ENCODE measurements at regions not wholly inside any gene's neighbourhood (a gene's known extent, or its start where the extent isn't known, plus 50 kb on each side); places are given as distances from the start of the nearest gene placed in this dataset.

GRCh38 chr6:26241033-26241895 is 123.7 kb upstream of the BTN3A2 start:
- peak overlapping the region in 2 of 3 experiments; percentile 40 to 70; a peak in 2 of 7 replicates for H3K27ac Mint-ChIP-seq
- Histone ChIP-seq H3K27ac (ENCODE audit: insufficient read length, low read depth, low read length) (peak overlapping the region; percentile 84), H2BK20ac (ENCODE audit: low read depth, low read length, poor library complexity, severe bottlenecking) (no peak overlapping the region)

More at GRCh38 chr6:26241033-26241895, 123.7 kb upstream of the BTN3A2 start:
- Histone ChIP-seq H3K79me2 (ENCODE audit: insufficient read depth, low read length) (no peaks in the 10 kb centered on the region), H2BK12ac (ENCODE audit: insufficient read length, low read depth, low read length) (no peak overlapping the region), H3K23ac (ENCODE audit: insufficient read length, low read depth, low read length) (no peak overlapping the region), H3K23me2 (ENCODE audit: insufficient read length, low read depth, low read length, poor library complexity, severe bottlenecking) (no peaks in the 10 kb centered on the region), H4K20me1 (ENCODE audit: control insufficient read depth, insufficient read depth, insufficient read length) (no peaks in the 10 kb centered on the region), H3K9me3 (ENCODE audit: control insufficient read depth, low read depth, low read length) (no peaks in the 10 kb centered on the region), H4K8ac (replicated peaks; ENCODE audit: insufficient read length, low read depth, low read length) (no peak overlapping the region), H3K56ac (ENCODE audit: insufficient read length, low read depth, low read length) (peak overlapping the region; percentile 9), H2BK5ac (ENCODE audit: insufficient read length, low read length) (no peak overlapping the region), H4K5ac (ENCODE audit: insufficient read length, low read depth, low read length) (no peak overlapping the region), H3K18ac (ENCODE audit: insufficient read length, low read depth, low read length) (peak overlapping the region; percentile 44), H3K9ac (ENCODE audit: extremely low read depth, insufficient read length, low read length) (peak overlapping the region; percentile 86), H3K4me1 (ENCODE audit: insufficient read depth, low read length) (no peaks in the 10 kb centered on the region), H3K4me2 (ENCODE audit: insufficient read depth, insufficient read length, low read length) (peak overlapping the region; percentile 48), H2BK15ac (ENCODE audit: low read depth, low read length) (no peak overlapping the region), H2BK120ac (ENCODE audit: low read depth, low read length, poor library complexity, severe bottlenecking) (no peak overlapping the region), H3K4ac (ENCODE audit: low read depth, low read length) (no peak overlapping the region), H3K27me3 (ENCODE audit: insufficient read depth, low read length) (no peaks in the 10 kb centered on the region), H3K14ac (ENCODE audit: insufficient read depth, low read length) (no peak overlapping the region), H3K79me1 (ENCODE audit: insufficient read depth, low read depth, low read length, poor library complexity, severe bottlenecking) (no peaks in the 10 kb centered on the region), H2AFZ (ENCODE audit: low read length) (no peak overlapping the region), H2AK5ac (ENCODE audit: insufficient read length, low read length) (no peak overlapping the region), H4K91ac (ENCODE audit: insufficient read length, low read depth, low read length) (no peak overlapping the region), H3T11ph (ENCODE audit: low read length) (no peak overlapping the region)
- Mint-ChIP-seq H3K27me3 (ENCODE audit: low read depth) (no peaks in the 10 kb centered on the region), H3K4me1 (peaks cover 20 to 30% of the 10 kb centered on the region in 2 experiments), H3K9me3 (no peaks in the 10 kb centered on the region), H3K36me3 (ENCODE audit: insufficient read depth in 1 of 3, low read depth in 3 of 3) (no peaks in the 10 kb centered on the region), H3K4me3 (peak overlapping the region in 1 of 2 experiments; percentile 70; a peak in 3 of 5 replicates)
- no peak for TF ChIP-seq CTCF (conservative IDR thresholded peaks at IDR 0.05)
- no CpG with 5 or more reads among the region's 38 CpGs for WGBS (ENCODE audit: extremely low coverage, insufficient read length, low lambda C conversion rate)
- no peak for DNase-seq

Data from H9 (cell line).